Trophoblast cell (in vitro differentiated cells and primary cell): ENCODE measurements at regions not wholly inside any gene's neighbourhood (a gene's known extent, or its start where the extent isn't known, plus 50 kb on each side); places are given as distances from the start of the nearest gene placed in this dataset.

Experiments
- DNase-seq, 2 donors: peaks; one replicate each; pipeline ENCODE4 v3.0.0-alpha.2; 2016
- H2AFZ ChIP-seq: 2 replicates; pipeline ENCODE4 v1.6.1; 2013; ENCODE audit warnings: low read length, moderate library complexity, mild to moderate bottlenecking; ENCODE audit not compliant: insufficient read depth, poor library complexity
- H2AK5ac ChIP-seq: 2 replicates; pipeline ENCODE4 v1.6.1; 2013; ENCODE audit warnings: mild to moderate bottlenecking, low read length
- H2BK120ac ChIP-seq: 2 replicates; pipeline ENCODE4 v1.6.1; 2013; ENCODE audit warnings: low read length, mild to moderate bottlenecking, moderate library complexity; ENCODE audit not compliant: insufficient read depth, poor library complexity
- H2BK12ac ChIP-seq: 2 replicates; pipeline ENCODE4 v1.6.1; 2013; ENCODE audit warnings: mild to moderate bottlenecking, low read length, moderate library complexity
- H2BK5ac ChIP-seq: 2 replicates; pipeline ENCODE4 v1.6.1; 2013; ENCODE audit warnings: low read length, low read depth, moderate library complexity, mild to moderate bottlenecking; ENCODE audit not compliant: poor library complexity
- H3K14ac ChIP-seq: 2 replicates; pipeline ENCODE4 v1.6.1; 2013; ENCODE audit warnings: mild to moderate bottlenecking, low read length
- H3K18ac ChIP-seq: 2 replicates; pipeline ENCODE4 v1.6.1; 2013; ENCODE audit warnings: mild to moderate bottlenecking, low read length
- H3K23ac ChIP-seq: 2 replicates; pipeline ENCODE4 v1.6.1; 2013; ENCODE audit warnings: low read length
- H3K27ac ChIP-seq: 2 replicates; pipeline ENCODE4 v1.5.1; 2013; ENCODE audit warnings: low read depth, mild to moderate bottlenecking, inconsistent platforms, low read length, moderate library complexity
- H3K27me3 ChIP-seq: 2 replicates; pipeline ENCODE4 v1.6.1; 2013; ENCODE audit warnings: inconsistent platforms, mild to moderate bottlenecking, low read length, moderate library complexity; ENCODE audit not compliant: insufficient read depth
- H3K36me3 ChIP-seq, 2 experiments: 1 replicate in 1 of 2; 2 replicates in 1 of 2; pipeline ENCODE4 v1.6.1; 2013; ENCODE audit warnings: low read length in 2 of 2, mild to moderate bottlenecking in 2 of 2, moderate library complexity in 1 of 2; ENCODE audit not compliant: insufficient read depth in 2 of 2, control insufficient read depth in 1 of 2
- H3K4ac ChIP-seq: 2 replicates; pipeline ENCODE4 v1.6.1; 2013; ENCODE audit warnings: low read depth, mild to moderate bottlenecking, low read length, moderate library complexity
- H3K4me1 ChIP-seq, 2 experiments: 1 replicate in 1 of 2; 2 replicates in 1 of 2; pipeline ENCODE4 v1.6.1; 2013; ENCODE audit warnings: low read length in 2 of 2, mild to moderate bottlenecking in 2 of 2, moderate library complexity in 1 of 2; ENCODE audit not compliant: insufficient read depth in 2 of 2, control insufficient read depth in 1 of 2
- H3K4me2 ChIP-seq: 2 replicates; pipeline ENCODE4 v1.6.1; 2013; ENCODE audit warnings: inconsistent platforms, mild to moderate bottlenecking, low read length, moderate library complexity
- H3K4me3 ChIP-seq: 2 replicates; pipeline ENCODE4 v1.5.1; 2013; ENCODE audit warnings: mild to moderate bottlenecking, low read depth, low read length, inconsistent platforms
- H3K79me1 ChIP-seq: one replicate; pipeline ENCODE4 v1.6.1; 2013; ENCODE audit warnings: low read length
- H3K79me2 ChIP-seq: 2 replicates; pipeline ENCODE4 v1.6.1; 2013; ENCODE audit warnings: low read length, mild to moderate bottlenecking; ENCODE audit not compliant: control insufficient read depth, insufficient read depth, poor library complexity
- H3K9ac ChIP-seq: 2 replicates; pipeline ENCODE4 v1.6.1; 2013; ENCODE audit warnings: mild to moderate bottlenecking, low read length
- H3K9me3 ChIP-seq: 2 replicates; pipeline ENCODE4 v1.6.1; 2013; ENCODE audit warnings: low read depth, mild to moderate bottlenecking, control low read depth, inconsistent platforms, low read length; ENCODE audit not compliant: insufficient read depth
- H4K12ac ChIP-seq: 2 replicates; pipeline ENCODE4 v1.6.1; 2013; ENCODE audit warnings: low read depth, mild to moderate bottlenecking, low read length, moderate library complexity
- H4K8ac ChIP-seq: 2 replicates; pipeline ENCODE4 v1.6.1; 2013; ENCODE audit warnings: low read depth, mild to moderate bottlenecking, low read length, moderate library complexity
- H4K91ac ChIP-seq: one replicate; pipeline ENCODE4 v1.6.1; 2013; ENCODE audit warnings: low read depth, mild to moderate bottlenecking, low read length, moderate library complexity
- WGBS: extraction: QIAGEN DNeasy Blood & Tissue Kit; methylation state at CpG from one replicate; pipeline ENCODE4 v1.1.7; 2013; ENCODE audit warnings: missing lambda C conversion rate; ENCODE audit not compliant: insufficient read length, insufficient coverage; ENCODE audit errors: extremely low coverage; 5-methylcytosine and 5-hydroxymethylcytosine counted together

GRCh38 chr5:74316064-74316603 lies 324.4 kb downstream of the ENC1 start:
- no peak overlapping the region for H3K9ac ChIP-seq
- no peak overlapping the region for H3K23ac ChIP-seq
- peak; percentile 97 to 98 for DNase-seq
- H3K36me3 ChIP-seq: no peaks in the 10 kb centered on the region
- peak overlapping the region; percentile 97 for H2BK120ac ChIP-seq
- H2BK12ac ChIP-seq: peak overlapping the region; percentile 97
- H3K18ac ChIP-seq: peak overlapping the region; percentile 1
- H3K79me2 ChIP-seq: peaks cover 3% of the 10 kb centered on the region
- peak overlapping the region; percentile 53 for H3K4ac ChIP-seq
- no CpG with 5 or more reads among the region's 3 CpGs for WGBS
- H3K4me1 ChIP-seq: peaks cover 24 to 26% of the 10 kb centered on the region in 2 experiments
- peak overlapping the region; percentile 18 for H3K4me2 ChIP-seq
- H2AFZ ChIP-seq: peak overlapping the region; percentile 2
- no peak overlapping the region for H3K4me3 ChIP-seq
- H4K8ac ChIP-seq: peak overlapping the region; percentile 70
- H4K12ac ChIP-seq: no peak overlapping the region
- H4K91ac ChIP-seq: peak overlapping the region; percentile 94
- peaks cover 36% of the 10 kb centered on the region for H3K79me1 ChIP-seq
- H2BK5ac ChIP-seq: peak overlapping the region; percentile 90
- peaks cover 1% of the 10 kb centered on the region for H3K9me3 ChIP-seq
- H2AK5ac ChIP-seq: peak overlapping the region; percentile 75
- H3K27me3 ChIP-seq: no peaks in the 10 kb centered on the region
- H3K27ac ChIP-seq: peak overlapping the region; percentile 81
- H3K14ac ChIP-seq: peak overlapping the region; percentile 83

GRCh38 chr5:74314906-74315305 lies 325.6 kb downstream of the ENC1 start:
- Histone ChIP-seq H2BK120ac (peak overlapping the region; percentile 94), H3K4me1 (peaks cover 29 to 33% of the 10 kb centered on the region in 2 experiments), H2BK5ac (peak overlapping the region; percentile 96), H2AFZ (no peak overlapping the region), H3K18ac (peak overlapping the region; percentile 75), H2BK12ac (peak overlapping the region; percentile 32), H2AK5ac (peak overlapping the region; percentile 90), H3K79me1 (peaks cover 44% of the 10 kb centered on the region), H3K36me3 (no peaks in the 10 kb centered on the region), H3K4ac (no peak overlapping the region), H3K27ac (peak overlapping the region; percentile 85), H4K12ac (no peak overlapping the region), H3K27me3 (no peaks in the 10 kb centered on the region), H3K79me2 (peaks cover 7% of the 10 kb centered on the region), H3K4me2 (peak overlapping the region; percentile 40), H3K9ac (no peak overlapping the region), H4K8ac (no peak overlapping the region), H3K23ac (peak overlapping the region; percentile 54), H3K9me3 (peaks cover 1% of the 10 kb centered on the region), H4K91ac (peak overlapping the region; percentile 92), H3K14ac (peak overlapping the region; percentile 82), H3K4me3 (no peak overlapping the region)
- DNase-seq: peak; percentile 84 to 96

DNA sequence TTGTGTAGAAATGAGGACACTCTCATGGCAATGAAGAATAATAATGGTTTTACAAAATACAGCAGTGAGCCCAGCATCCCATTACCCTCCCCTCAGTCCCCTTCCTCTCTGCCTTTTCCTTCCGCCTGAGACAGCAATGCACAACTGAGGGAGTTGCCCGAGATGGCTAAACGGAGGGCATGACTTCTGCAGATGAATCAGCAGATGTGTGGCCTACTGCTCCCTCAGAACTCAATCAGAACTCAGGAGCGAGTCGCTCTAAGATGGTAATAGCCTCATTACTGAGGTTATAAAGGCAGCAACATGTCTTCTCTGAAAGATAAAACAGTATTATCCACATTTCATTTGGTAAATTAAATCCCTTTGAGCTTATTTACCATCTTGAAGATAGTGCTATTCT lies 326.6 kb downstream of the ENC1 start:
- DNase-seq: no peak
- WGBS: no CpG with 5 or more reads among the region's 5 CpGs
- no peaks in the 10 kb centered on the region for H3K27me3 ChIP-seq
- H3K23ac ChIP-seq: no peak overlapping the region
- H2BK120ac ChIP-seq: peak overlapping the region; percentile 90
- peak overlapping the region; percentile 77 for H2BK5ac ChIP-seq
- H3K27ac ChIP-seq: no peak overlapping the region
- H3K79me2 ChIP-seq: peaks cover 7% of the 10 kb centered on the region
- H4K12ac ChIP-seq: no peak overlapping the region
- peak overlapping the region; percentile 100 for H2BK12ac ChIP-seq
- no peak overlapping the region for H3K4me2 ChIP-seq
- peak overlapping the region; percentile 99 for H2AK5ac ChIP-seq
- peak overlapping the region; percentile 45 for H2AFZ ChIP-seq
- peak overlapping the region; percentile 92 for H3K18ac ChIP-seq
- peaks cover 1% of the 10 kb centered on the region for H3K9me3 ChIP-seq
- H3K36me3 ChIP-seq: no peaks in the 10 kb centered on the region
- peak overlapping the region; percentile 58 for H4K8ac ChIP-seq
- H3K9ac ChIP-seq: no peak overlapping the region
- peak overlapping the region; percentile 96 for H4K91ac ChIP-seq
- peaks cover 29 to 33% of the 10 kb centered on the region in 2 experiments for H3K4me1 ChIP-seq
- H3K4ac ChIP-seq: peak overlapping the region; percentile 72
- no peak overlapping the region for H3K4me3 ChIP-seq
- H3K79me1 ChIP-seq: peaks cover 44% of the 10 kb centered on the region
- peak overlapping the region; percentile 85 for H3K14ac ChIP-seq

- Histone ChIP-seq H3K79me2 (peaks cover 7% of the 10 kb centered on the region), H2AFZ (no peak overlapping the region), H3K14ac (peak overlapping the region; percentile 55), H3K4ac (no peak overlapping the region), H4K91ac (peak overlapping the region; percentile 93), H4K12ac (no peak overlapping the region), H2BK120ac (peak overlapping the region; percentile 98), H4K8ac (peak overlapping the region; percentile 6), H2AK5ac (no peak overlapping the region), H3K23ac (no peak overlapping the region), H3K18ac (no peak overlapping the region), H3K4me3 (no peak overlapping the region), H3K9me3 (peaks cover 1% of the 10 kb centered on the region), H3K4me1 (peaks cover 29 to 33% of the 10 kb centered on the region in 2 experiments), H3K4me2 (no peak overlapping the region), H3K27ac (peak overlapping the region; percentile 92), H3K9ac (no peak overlapping the region), H2BK5ac (peak overlapping the region; percentile 97), H3K36me3 (no peaks in the 10 kb centered on the region), H3K27me3 (no peaks in the 10 kb centered on the region), H2BK12ac (peak overlapping the region; percentile 25), H3K79me1 (peaks cover 44% of the 10 kb centered on the region)
- DNase-seq: peak; percentile 56 to 82
- WGBS: no CpG with 5 or more reads among the region's 2 CpGs
These were observed 327.8 kb downstream of the ENC1 start for GRCh38 chr5:74312746-74313145.
